WI38 (cell line): ENCODE measurements at regions not wholly inside any gene's neighbourhood (a gene's known extent, or its start where the extent isn't known, plus 50 kb on each side); places are given as distances from the start of the nearest gene placed in this dataset.

Source experiments
- H3K4me3 ChIP-seq: 2 replicates; pipeline ENCODE4 v1.5.1; 2011; ENCODE audit warnings: low read depth, mild to moderate bottlenecking, control low read depth, low read length
- CTCF ChIP-seq: IDR thresholded peaks from 2 replicates; pipeline ENCODE4 v1.5.1; 2012; ENCODE audit warnings: low read depth, mild to moderate bottlenecking, control low read depth, low read length

GRCh38 chr2:223688094-223688835 is 86.1 kb upstream of the SCG2 start:
- TF ChIP-seq CTCF, result no peak
- H3K4me3 ChIP-seq, result no peak overlapping the region

- TF ChIP-seq CTCF, result no peak
- H3K4me3 ChIP-seq, result no peak overlapping the region
Observed at GRCh38 chr2:223681125-223681524, 79.0 kb upstream of the SCG2 start.

GRCh38 chr2:223674998-223675609 is 72.9 kb upstream of the SCG2 start:
- H3K4me3 ChIP-seq, result no peak overlapping the region
- TF ChIP-seq CTCF, result peak; percentile 72

GRCh38 chr2:223669453-223670225 is 67.5 kb upstream of the SCG2 start:
- no peak for TF ChIP-seq CTCF
- H3K4me3 ChIP-seq, result no peak overlapping the region

GRCh38 chr2:223668302-223668998 is 66.3 kb upstream of the SCG2 start:
- TF ChIP-seq CTCF, result no peak
- H3K4me3 ChIP-seq, result no peak overlapping the region

GRCh38 chr2:223654384-223654915 is 52.3 kb upstream of the SCG2 start:
- no peak for TF ChIP-seq CTCF
- no peak overlapping the region for H3K4me3 ChIP-seq
